DND-41 (cell line): ENCODE measurements at regions not wholly inside any gene's neighbourhood (a gene's known extent, or its start where the extent isn't known, plus 50 kb on each side); places are given as distances from the start of the nearest gene placed in this dataset.

Source experiments
- CTCF ChIP-seq: IDR thresholded peaks from 2 replicates; pipeline ENCODE4 v1.5.1; 2012; ENCODE audit warnings: borderline replicate concordance, low read length, moderate library complexity, mild to moderate bottlenecking; ENCODE audit not compliant: poor library complexity, severe bottlenecking; ENCODE audit errors: extremely low read depth
- EZH2 ChIP-seq: IDR thresholded peaks from 3 replicates; pipeline ENCODE4 v1.6.1; 2012; ENCODE audit warnings: borderline replicate concordance, low read depth, mild to moderate bottlenecking, moderate library complexity, low read length, inconsistent platforms; ENCODE audit not compliant: severe bottlenecking

- peak; percentile 17 for TF ChIP-seq CTCF
- no peak for TF ChIP-seq EZH2
These were observed 220.5 kb upstream of the CDH11 start for GRCh38 chr16:65342231-65342866.
